Gastrocnemius medialis (tissue), 4 donors: ENCODE measurements at regions not wholly inside any gene's neighbourhood (a gene's known extent, or its start where the extent isn't known, plus 50 kb on each side); places are given as distances from the start of the nearest gene placed in this dataset.

Experiments used
- ATAC-seq, 2 donors: fragments of 150-250 bp; one replicate each; pipeline ENCODE4 v1.9.1; 2016
- DNase-seq, 2 donors: peaks; one replicate each; pipeline ENCODE4 v3.0.0-alpha.2; 2019
- H3K27ac ChIP-seq, 4 donors: fragments of 200-600 bp; sonication (generic); 1 replicate in 1 of 4; 2 replicates in 3 of 4; pipeline ENCODE4 v1.5.1; 2016 to 2018; ENCODE audit warnings: mild to moderate bottlenecking in 2 of 4, moderate library complexity in 1 of 4
- H3K27me3 ChIP-seq, 3 donors: fragments of 200-600 bp; sonication (generic) in 2 of 3; 1 replicate in 1 of 3; 2 replicates in 2 of 3; pipeline versions ENCODE4 v1.5.1 to v1.6.0; 2016 to 2019; ENCODE audit warnings: mild to moderate bottlenecking in 1 of 3, moderate library complexity in 1 of 3
- H3K36me3 ChIP-seq, 2 donors: fragments of 200-600 bp; sonication (generic) in 1 of 2; one replicate each; pipeline ENCODE4 v1.5.1; 2017 to 2018
- H3K4me1 ChIP-seq, 2 donors: fragments of 200-600 bp; sonication (generic) in 1 of 2; one replicate each; pipeline ENCODE4 v1.5.1; 2016 to 2017; ENCODE audit warnings: mild to moderate bottlenecking in 2 of 2
- H3K4me3 ChIP-seq, 4 donors: fragments of 200-600 bp; sonication (generic) in 3 of 4; 1 replicate in 1 of 4; 2 replicates in 3 of 4; pipeline ENCODE4 v1.5.1; 2016 to 2019; ENCODE audit warnings: mild to moderate bottlenecking in 2 of 4
- H3K9me3 ChIP-seq, 3 donors: fragments of 200-600 bp; sonication (generic) in 2 of 3; 1 replicate in 1 of 3; 2 replicates in 2 of 3; pipeline ENCODE4 v1.5.1; 2016 to 2019
- POLR2A ChIP-seq, 2 donors: fragments of 450-650 bp; IDR thresholded peaks; one replicate each; pipeline ENCODE4 v1.6.1; 2017; ENCODE audit warnings: antibody characterized with exemption in 2 of 2, mild to moderate bottlenecking in 2 of 2, moderate library complexity in 2 of 2
- in situ Hi-C, 4 donors: fragments of 200-750 bp; cut with MboI; loops; one replicate each; pipeline versions ENCODE4 v1.15.0 to v1.8.0; 2017; ENCODE audit warnings: low sequenced_read_pairs in 4 of 4
- intact Hi-C: fragments of 100-400 bp; cut with DNase I; formaldehyde crosslinking; loops from one replicate; pipeline ENCODE4 v1.15.1; 2023; ENCODE audit warnings: low total_unique reads
- TF ChIP-seq, protein P1 (sequence below), 5 experiments: fragments of 450-650 bp in 3 of 5; fragments of 200-600 bp in 2 of 5; sonication (generic) in 2 of 5; IDR thresholded peaks in 4 of 5; conservative IDR thresholded peaks in 1 of 5; 1 replicate in 4 of 5; 2 replicates in 1 of 5; pipeline ENCODE4 v1.5.1; 2016 to 2019; ENCODE audit warnings: antibody characterized with exemption in 5 of 5, mild to moderate bottlenecking in 3 of 5, moderate library complexity in 3 of 5

DNA sequence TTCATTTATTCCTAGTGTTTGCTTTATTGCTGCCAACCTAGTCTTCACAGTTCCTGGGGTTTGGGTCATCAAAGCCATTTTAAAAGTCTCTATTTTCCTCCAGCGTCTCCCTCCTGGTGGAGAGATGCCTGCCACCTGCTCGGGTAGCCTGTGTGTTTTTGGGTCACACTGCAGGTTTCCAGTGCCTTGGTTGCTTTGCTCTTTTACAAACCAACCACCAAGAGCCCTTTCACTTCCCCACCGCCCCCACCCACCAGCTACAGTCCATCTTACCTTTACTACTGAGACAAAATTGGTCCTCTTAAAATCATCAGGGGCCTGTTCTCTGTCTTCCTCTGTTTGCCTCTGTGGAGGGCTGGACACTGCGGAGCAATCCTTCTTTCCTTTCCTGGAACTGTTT, 280.5 kb upstream of the GATB start:
- Histone ChIP-seq H3K4me1 (peaks cover 21 to 26% of the 10 kb centered on the region in 2 donors), H3K27me3 (no peaks in the 10 kb centered on the region), H3K27ac (no peak overlapping the region), H3K36me3 (no peaks in the 10 kb centered on the region), H3K4me3 (no peak overlapping the region), H3K9me3 (no peaks in the 10 kb centered on the region)
- no peak for ATAC-seq
- DNase-seq, result no peak
- TF ChIP-seq POLR2A (IDR thresholded peaks at IDR 0.05), result no peak
- TF ChIP-seq, protein P1, sequence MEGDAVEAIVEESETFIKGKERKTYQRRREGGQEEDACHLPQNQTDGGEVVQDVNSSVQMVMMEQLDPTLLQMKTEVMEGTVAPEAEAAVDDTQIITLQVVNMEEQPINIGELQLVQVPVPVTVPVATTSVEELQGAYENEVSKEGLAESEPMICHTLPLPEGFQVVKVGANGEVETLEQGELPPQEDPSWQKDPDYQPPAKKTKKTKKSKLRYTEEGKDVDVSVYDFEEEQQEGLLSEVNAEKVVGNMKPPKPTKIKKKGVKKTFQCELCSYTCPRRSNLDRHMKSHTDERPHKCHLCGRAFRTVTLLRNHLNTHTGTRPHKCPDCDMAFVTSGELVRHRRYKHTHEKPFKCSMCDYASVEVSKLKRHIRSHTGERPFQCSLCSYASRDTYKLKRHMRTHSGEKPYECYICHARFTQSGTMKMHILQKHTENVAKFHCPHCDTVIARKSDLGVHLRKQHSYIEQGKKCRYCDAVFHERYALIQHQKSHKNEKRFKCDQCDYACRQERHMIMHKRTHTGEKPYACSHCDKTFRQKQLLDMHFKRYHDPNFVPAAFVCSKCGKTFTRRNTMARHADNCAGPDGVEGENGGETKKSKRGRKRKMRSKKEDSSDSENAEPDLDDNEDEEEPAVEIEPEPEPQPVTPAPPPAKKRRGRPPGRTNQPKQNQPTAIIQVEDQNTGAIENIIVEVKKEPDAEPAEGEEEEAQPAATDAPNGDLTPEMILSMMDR (IDR thresholded peaks at IDR 0.05 in 4 of 5, conservative IDR thresholded peaks at IDR 0.05 in 1 of 5), result no peak
- intact Hi-C loops, result loop anchor here (5.0 kb wide), 1 partner anchor 146 kb away; no protein-coding TSS in a partner anchor
- in situ Hi-C loops, result no loop called here

DNA sequence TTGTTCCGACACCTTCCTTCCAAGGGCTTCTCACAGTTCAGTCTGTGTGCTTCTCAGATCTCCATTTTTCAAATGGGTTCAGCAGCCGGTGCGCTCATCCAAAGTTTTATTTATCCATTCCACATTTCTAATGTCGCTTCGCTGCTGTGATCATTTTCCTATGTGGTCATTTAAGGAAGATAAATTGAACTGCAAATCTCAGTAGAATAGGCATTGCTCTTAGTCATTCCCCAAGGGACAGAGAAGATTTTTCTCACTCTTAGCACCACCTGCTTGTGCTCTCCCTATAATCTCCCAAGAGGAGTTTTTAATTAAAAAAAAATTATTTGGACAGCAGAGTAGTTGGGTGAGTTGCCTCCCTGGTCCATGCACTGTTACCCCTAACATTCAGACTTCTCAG, 278.9 kb upstream of the GATB start:
- intact Hi-C loops, result loop anchor here (2.0 to 5.0 kb wide), 4 partner anchors 77 to 343 kb away; no protein-coding TSS in a partner anchor
- ATAC-seq (peak in 1 of 2 donors; percentile 3), DNase-seq (no peak)
- in situ Hi-C loops, result no loop called here
- H3K27me3 ChIP-seq, result no peaks in the 10 kb centered on the region
- no peak overlapping the region for H3K4me3 ChIP-seq
- H3K27ac ChIP-seq, result peak overlapping the region; percentile 58 to 84 (median 80)
- peaks cover 16 to 21% of the 10 kb centered on the region in 2 donors for H3K4me1 ChIP-seq
- no peaks in the 10 kb centered on the region for H3K9me3 ChIP-seq
- TF ChIP-seq, protein P1 (IDR thresholded peaks at IDR 0.05 in 4 of 5, conservative IDR thresholded peaks at IDR 0.05 in 1 of 5), result no peak
- TF ChIP-seq POLR2A (IDR thresholded peaks at IDR 0.05), result no peak
- H3K36me3 ChIP-seq, result no peaks in the 10 kb centered on the region

DNA sequence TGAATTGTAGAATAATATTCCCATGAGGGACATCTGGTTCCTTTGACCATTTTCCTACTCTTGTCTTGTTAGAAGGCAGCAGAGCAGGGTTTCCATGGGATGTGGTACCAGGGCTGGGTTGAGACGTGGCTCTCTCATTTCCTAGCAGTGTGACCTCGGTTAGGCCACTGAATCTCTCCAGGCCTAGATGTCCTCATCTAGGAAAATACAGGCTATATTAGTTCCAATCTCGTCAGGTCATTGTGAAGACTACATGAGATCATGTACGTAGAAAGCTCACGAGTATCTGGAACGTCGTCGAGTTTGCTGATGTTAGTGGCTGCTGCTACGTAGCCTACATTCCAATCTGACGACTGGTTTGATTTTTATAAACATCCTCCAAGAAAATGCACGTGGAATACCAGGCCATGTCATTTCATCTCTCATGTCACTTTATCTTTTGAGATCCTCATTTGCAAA, 278.2 kb upstream of the GATB start:
- Histone ChIP-seq H3K9me3 (no peaks in the 10 kb centered on the region), H3K27ac (peak overlapping the region; percentile 58 to 84 (median 80)), H3K4me3 (no peak overlapping the region), H3K36me3 (no peaks in the 10 kb centered on the region), H3K27me3 (no peaks in the 10 kb centered on the region), H3K4me1 (peaks cover 16 to 21% of the 10 kb centered on the region in 2 donors)
- intact Hi-C loops, result loop anchor here (2.0 to 5.0 kb wide), 3 partner anchors 77 to 343 kb away; no protein-coding TSS in a partner anchor
- ATAC-seq, result peak; percentile 69 to 77
- no peak for DNase-seq
- in situ Hi-C loops, result no loop called here
- TF ChIP-seq, protein P1 (IDR thresholded peaks at IDR 0.05 in 4 of 5, conservative IDR thresholded peaks at IDR 0.05 in 1 of 5), result no peak
- TF ChIP-seq POLR2A (IDR thresholded peaks at IDR 0.05), result peak in 1 of 2 donors; percentile 29

DNA sequence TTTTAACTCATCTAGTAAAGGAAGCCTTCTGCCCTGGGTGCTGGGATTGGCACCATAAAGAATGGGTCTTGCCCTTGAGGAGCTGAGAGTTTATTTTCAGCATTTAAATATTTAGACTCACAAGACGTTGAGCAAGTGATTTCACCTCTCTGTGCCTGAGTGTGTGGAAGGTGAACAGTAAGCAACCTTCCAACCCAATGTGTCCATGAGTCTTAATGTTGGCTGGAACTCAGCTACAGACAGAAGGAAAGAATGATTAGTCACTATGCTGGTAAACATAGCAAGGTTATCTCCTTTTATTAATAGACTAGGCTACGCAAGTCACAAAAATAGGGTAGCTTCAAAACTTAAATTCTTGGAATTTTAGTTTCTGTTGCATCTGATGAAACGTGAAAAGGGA, 277.4 kb upstream of the GATB start:
- peak overlapping the region; percentile 58 to 84 (median 80) for H3K27ac ChIP-seq
- DNase-seq (peak in 1 of 2 donors; percentile 29), ATAC-seq (peak; percentile 94 to 96)
- intact Hi-C loops, result loop anchor here (2.0 to 5.0 kb wide), 3 partner anchors 76 to 344 kb away; no protein-coding TSS in a partner anchor
- H3K9me3 ChIP-seq, result no peaks in the 10 kb centered on the region
- TF ChIP-seq, protein P1 (IDR thresholded peaks at IDR 0.05 in 4 of 5, conservative IDR thresholded peaks at IDR 0.05 in 1 of 5), result no peak
- TF ChIP-seq POLR2A (IDR thresholded peaks at IDR 0.05), result no peak
- peaks cover 16 to 21% of the 10 kb centered on the region in 2 donors for H3K4me1 ChIP-seq
- no peaks in the 10 kb centered on the region for H3K27me3 ChIP-seq
- in situ Hi-C loops, result no loop called here
- no peak overlapping the region for H3K4me3 ChIP-seq
- H3K36me3 ChIP-seq, result no peaks in the 10 kb centered on the region
